ENCODE measurements at regions not wholly inside any gene's neighbourhood (a gene's known extent, or its start where the extent isn't known, plus 50 kb on each side); places are given as distances from the start of the nearest gene placed in this dataset.

DNA sequence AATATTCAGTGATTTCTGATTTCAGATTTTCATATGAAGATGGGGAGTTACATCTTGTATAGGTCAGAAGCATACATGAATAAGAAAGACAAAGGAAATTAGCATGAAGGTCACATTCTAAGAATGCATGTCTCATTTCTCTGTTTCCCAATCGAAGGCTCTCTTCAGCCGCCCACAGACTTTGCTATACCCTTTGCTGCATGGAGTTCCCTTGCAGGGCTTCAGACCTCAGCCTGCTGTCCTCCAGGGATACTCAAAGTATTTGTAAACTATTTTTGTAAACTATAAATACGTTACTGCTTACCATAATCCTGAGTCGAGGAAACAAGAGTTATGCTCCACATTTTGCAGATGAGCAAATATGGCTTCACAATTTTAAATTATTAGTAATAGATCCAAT is 738.4 kb downstream of the PCDH18 start:
- TF ChIP-seq, protein P1, sequence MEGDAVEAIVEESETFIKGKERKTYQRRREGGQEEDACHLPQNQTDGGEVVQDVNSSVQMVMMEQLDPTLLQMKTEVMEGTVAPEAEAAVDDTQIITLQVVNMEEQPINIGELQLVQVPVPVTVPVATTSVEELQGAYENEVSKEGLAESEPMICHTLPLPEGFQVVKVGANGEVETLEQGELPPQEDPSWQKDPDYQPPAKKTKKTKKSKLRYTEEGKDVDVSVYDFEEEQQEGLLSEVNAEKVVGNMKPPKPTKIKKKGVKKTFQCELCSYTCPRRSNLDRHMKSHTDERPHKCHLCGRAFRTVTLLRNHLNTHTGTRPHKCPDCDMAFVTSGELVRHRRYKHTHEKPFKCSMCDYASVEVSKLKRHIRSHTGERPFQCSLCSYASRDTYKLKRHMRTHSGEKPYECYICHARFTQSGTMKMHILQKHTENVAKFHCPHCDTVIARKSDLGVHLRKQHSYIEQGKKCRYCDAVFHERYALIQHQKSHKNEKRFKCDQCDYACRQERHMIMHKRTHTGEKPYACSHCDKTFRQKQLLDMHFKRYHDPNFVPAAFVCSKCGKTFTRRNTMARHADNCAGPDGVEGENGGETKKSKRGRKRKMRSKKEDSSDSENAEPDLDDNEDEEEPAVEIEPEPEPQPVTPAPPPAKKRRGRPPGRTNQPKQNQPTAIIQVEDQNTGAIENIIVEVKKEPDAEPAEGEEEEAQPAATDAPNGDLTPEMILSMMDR (IDR thresholded peaks at IDR 0.05): no peak
- TF ChIP-seq ZFX (IDR thresholded peaks at IDR 0.05; ENCODE audit: borderline replicate concordance): no peak
